ENCODE measurements at regions not wholly inside any gene's neighbourhood (a gene's known extent, or its start where the extent isn't known, plus 50 kb on each side); places are given as distances from the start of the nearest gene placed in this dataset.

DNA sequence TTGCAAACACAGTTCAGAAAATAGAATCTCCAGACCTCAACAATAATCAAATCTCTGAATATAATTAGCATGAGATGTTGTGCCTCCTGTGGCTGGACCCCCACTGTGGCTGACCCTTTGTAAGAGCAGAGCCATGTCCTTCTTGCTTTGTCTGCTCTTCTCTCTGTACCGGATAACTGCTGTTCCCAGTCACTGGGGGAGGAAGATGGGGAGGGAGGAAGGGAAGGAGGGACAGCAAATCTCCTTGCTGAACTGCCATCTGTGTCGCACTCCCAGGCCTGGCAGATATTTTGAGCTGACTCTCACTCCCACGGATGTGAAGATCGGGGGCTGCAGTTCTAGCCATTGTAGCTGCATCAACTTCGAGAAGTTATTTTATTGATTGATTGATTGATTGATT is 319.0 kb upstream of the CXCR4 start:
- Histone ChIP-seq H3K9me3 (no peaks in the 10 kb centered on the region), H3K27me3 (no peaks in the 10 kb centered on the region), H3K4me1 (peaks cover 0 to 5% (median 0%) of the 10 kb centered on the region in 4 donors), H3K4me3 (no peak overlapping the region), H3K36me3 (no peaks in the 10 kb centered on the region), H3K27ac (no peak overlapping the region)
- intact Hi-C loops (cut with DNase I) = no loop called here
- DNase-seq (no peak), ATAC-seq (no peak)
- TF ChIP-seq, protein P1, sequence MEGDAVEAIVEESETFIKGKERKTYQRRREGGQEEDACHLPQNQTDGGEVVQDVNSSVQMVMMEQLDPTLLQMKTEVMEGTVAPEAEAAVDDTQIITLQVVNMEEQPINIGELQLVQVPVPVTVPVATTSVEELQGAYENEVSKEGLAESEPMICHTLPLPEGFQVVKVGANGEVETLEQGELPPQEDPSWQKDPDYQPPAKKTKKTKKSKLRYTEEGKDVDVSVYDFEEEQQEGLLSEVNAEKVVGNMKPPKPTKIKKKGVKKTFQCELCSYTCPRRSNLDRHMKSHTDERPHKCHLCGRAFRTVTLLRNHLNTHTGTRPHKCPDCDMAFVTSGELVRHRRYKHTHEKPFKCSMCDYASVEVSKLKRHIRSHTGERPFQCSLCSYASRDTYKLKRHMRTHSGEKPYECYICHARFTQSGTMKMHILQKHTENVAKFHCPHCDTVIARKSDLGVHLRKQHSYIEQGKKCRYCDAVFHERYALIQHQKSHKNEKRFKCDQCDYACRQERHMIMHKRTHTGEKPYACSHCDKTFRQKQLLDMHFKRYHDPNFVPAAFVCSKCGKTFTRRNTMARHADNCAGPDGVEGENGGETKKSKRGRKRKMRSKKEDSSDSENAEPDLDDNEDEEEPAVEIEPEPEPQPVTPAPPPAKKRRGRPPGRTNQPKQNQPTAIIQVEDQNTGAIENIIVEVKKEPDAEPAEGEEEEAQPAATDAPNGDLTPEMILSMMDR (IDR thresholded peaks at IDR 0.05) = no peak
- TF ChIP-seq POLR2A (IDR thresholded peaks at IDR 0.05) = no peak
- 19% methylated on average over 2 of the region's 5 CpGs for WGBS (ENCODE audit: insufficient coverage, low coverage, low lambda C conversion rate, missing lambda C conversion rate)

DNA sequence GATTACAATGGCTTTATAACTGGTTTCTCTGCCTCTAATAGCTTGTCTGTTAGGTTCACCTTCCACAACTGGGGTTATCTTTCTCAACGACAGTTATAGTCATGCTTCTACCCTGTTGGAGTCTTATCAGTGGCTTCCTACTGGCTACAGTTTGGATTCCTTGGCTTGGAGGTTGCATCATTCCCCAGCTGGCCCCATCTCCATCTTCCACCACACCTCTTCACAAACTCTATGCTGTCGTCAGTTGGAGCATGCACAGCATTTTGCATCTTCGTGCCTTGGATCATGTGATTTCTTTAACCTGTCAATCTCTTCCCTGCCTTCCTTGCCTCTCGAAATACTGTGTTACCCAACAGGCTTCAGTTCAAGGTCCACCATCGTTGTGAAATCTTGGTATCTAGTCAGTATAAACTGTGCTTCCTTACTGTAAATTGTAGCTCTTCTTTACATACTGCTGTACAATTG is 316.3 kb upstream of the CXCR4 start:
- ATAC-seq = peak in 3 of 4 donors; percentile 45 to 82 (median 61)
- peaks cover 0 to 5% (median 0%) of the 10 kb centered on the region in 4 donors for H3K4me1 ChIP-seq
- no peak for DNase-seq
- no peaks in the 10 kb centered on the region for H3K36me3 ChIP-seq
- 16% methylated on average over 5 of the region's 5 CpGs for WGBS (ENCODE audit: insufficient coverage, low coverage, low lambda C conversion rate, missing lambda C conversion rate)
- intact Hi-C loops (cut with DNase I) = no loop called here
- H3K27me3 ChIP-seq = no peaks in the 10 kb centered on the region
- no peak for TF ChIP-seq POLR2A (IDR thresholded peaks at IDR 0.05)
- TF ChIP-seq, protein P1 (IDR thresholded peaks at IDR 0.05) = no peak
- no peak overlapping the region for H3K27ac ChIP-seq
- H3K4me3 ChIP-seq = no peak overlapping the region
- H3K9me3 ChIP-seq = no peaks in the 10 kb centered on the region

DNA sequence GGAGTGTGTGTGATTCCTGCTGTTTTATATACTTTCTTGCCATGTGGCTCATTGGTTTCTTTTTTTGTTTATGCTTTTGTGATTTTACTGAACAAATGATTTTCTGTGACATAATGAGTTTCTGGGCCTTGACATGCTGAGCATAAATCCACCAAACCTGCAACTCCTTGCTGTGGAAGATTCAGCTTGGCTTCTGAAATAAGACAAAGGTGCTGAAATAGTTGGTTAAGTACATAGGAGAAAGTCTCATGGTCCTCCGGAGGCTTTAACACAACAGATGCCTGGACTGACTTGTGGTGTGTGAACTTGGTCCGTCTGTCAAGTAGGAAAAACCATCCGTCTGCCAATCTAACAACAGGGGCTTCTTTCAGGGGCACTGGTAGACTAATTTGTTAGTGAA is 315.3 kb upstream of the CXCR4 start:
- no peak overlapping the region for H3K4me3 ChIP-seq
- WGBS (ENCODE audit: insufficient coverage, low coverage, low lambda C conversion rate, missing lambda C conversion rate) = 62% methylated on average over 3 of the region's 3 CpGs
- no peak overlapping the region for H3K27ac ChIP-seq
- no peak for ATAC-seq
- H3K36me3 ChIP-seq = no peaks in the 10 kb centered on the region
- intact Hi-C loops (cut with DNase I) = no loop called here
- TF ChIP-seq POLR2A (IDR thresholded peaks at IDR 0.05) = no peak
- TF ChIP-seq, protein P1 (IDR thresholded peaks at IDR 0.05) = no peak
- DNase-seq = no peak
- H3K27me3 ChIP-seq = no peaks in the 10 kb centered on the region
- no peaks in the 10 kb centered on the region for H3K9me3 ChIP-seq
- H3K4me1 ChIP-seq = peaks cover 0 to 5% (median 0%) of the 10 kb centered on the region in 4 donors

DNA sequence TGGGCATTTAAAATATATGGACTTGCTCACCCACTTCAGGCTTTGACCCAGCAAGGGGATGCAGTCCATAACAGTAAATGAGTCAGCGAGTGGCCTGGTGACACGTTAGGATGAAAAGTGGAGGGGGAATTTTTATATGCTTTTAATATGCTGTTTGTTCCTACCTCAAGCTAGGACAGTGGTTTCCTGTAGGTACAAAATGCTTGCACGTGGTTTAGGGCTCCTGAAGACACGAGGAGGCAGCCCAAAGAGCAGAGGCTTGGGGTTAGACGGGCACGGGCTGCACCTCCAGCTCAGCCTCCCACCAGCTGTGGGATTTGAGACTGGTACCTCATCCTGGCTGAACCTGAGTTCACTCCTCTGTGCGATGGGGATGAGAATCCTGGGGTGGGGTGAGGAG is 306.2 kb upstream of the CXCR4 start:
- no peak overlapping the region for H3K4me3 ChIP-seq
- DNase-seq (no peak), ATAC-seq (no peak)
- H3K36me3 ChIP-seq = no peaks in the 10 kb centered on the region
- no peaks in the 10 kb centered on the region for H3K9me3 ChIP-seq
- H3K4me1 ChIP-seq = no peaks in the 10 kb centered on the region
- intact Hi-C loops (cut with DNase I) = no loop called here
- WGBS (ENCODE audit: insufficient coverage, low coverage, low lambda C conversion rate, missing lambda C conversion rate) = 43% methylated on average over 6 of the region's 7 CpGs
- TF ChIP-seq, protein P1 (IDR thresholded peaks at IDR 0.05) = no peak
- no peak for TF ChIP-seq POLR2A (IDR thresholded peaks at IDR 0.05)
- H3K27ac ChIP-seq = no peak overlapping the region
- H3K27me3 ChIP-seq = no peaks in the 10 kb centered on the region

DNA sequence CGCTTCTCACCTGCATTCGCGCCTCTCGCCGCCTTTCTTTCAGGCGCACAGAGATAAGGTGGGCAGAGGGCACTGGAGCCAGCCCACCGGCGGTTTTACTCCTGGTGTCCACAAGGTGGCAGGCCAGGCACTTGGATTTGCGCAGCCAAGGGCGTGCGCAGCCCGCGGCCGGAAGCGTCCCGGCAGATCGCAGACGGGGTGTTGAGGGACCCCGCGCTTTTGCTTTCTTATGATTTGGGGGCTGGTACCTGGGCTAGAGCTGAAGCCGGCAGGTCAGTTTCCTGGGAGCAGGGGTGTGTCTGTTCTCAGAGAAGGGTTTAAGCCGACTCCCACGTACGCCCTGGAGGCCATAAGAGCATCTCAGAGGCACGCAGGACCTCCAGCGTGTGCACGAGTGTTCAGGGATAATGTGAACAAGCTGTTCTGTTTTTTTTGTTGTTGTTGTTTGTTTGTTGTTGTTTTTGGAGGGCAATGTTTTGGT is 305.6 kb upstream of the CXCR4 start:
- no peaks in the 10 kb centered on the region for H3K36me3 ChIP-seq
- no peaks in the 10 kb centered on the region for H3K9me3 ChIP-seq
- H3K27me3 ChIP-seq = no peaks in the 10 kb centered on the region
- no peak overlapping the region for H3K27ac ChIP-seq
- ATAC-seq (peak; percentile 94 to 99 (median 97)), DNase-seq (peak; percentile 68 to 80 (median 70))
- H3K4me1 ChIP-seq = no peaks in the 10 kb centered on the region
- H3K4me3 ChIP-seq = peak overlapping the region; percentile 12 to 43 (median 21)
- intact Hi-C loops (cut with DNase I) = no loop called here
- WGBS (ENCODE audit: insufficient coverage, low coverage, low lambda C conversion rate, missing lambda C conversion rate) = 1% methylated on average over 20 of the region's 27 CpGs
- TF ChIP-seq POLR2A (IDR thresholded peaks at IDR 0.05) = no peak
- TF ChIP-seq, protein P1 (IDR thresholded peaks at IDR 0.05) = peak; percentile 68 to 85 (median 81)

Measured in right lobe of liver (tissue), 6 donors.